H9 (cell line): ENCODE measurements at regions not wholly inside any gene's neighbourhood (a gene's known extent, or its start where the extent isn't known, plus 50 kb on each side); places are given as distances from the start of the nearest gene placed in this dataset.

Experiments
- DNase-seq: peaks from one replicate; pipeline ENCODE4 v3.0.0-alpha.2; 2017
- H2AFZ ChIP-seq: one replicate; pipeline ENCODE4 v1.6.1; 2013; ENCODE audit warnings: mild to moderate bottlenecking, low read length, control low read depth, moderate library complexity
- H2AK5ac ChIP-seq: 2 replicates; pipeline ENCODE4 v1.6.1; 2013; ENCODE audit warnings: low read length, control low read depth, mixed read lengths; ENCODE audit not compliant: insufficient read length
- H2BK120ac ChIP-seq: one replicate; pipeline ENCODE4 v1.6.1; 2013; ENCODE audit warnings: low read depth, mild to moderate bottlenecking, low read length, control low read depth, inconsistent platforms; ENCODE audit not compliant: poor library complexity, severe bottlenecking
- H2BK12ac ChIP-seq: 2 replicates; pipeline ENCODE4 v1.6.1; 2013; ENCODE audit warnings: low read length, control low read depth, mixed read lengths, low read depth; ENCODE audit not compliant: insufficient read length
- H2BK15ac ChIP-seq: 2 replicates; pipeline ENCODE4 v1.6.1; 2013; ENCODE audit warnings: low read depth, low read length, control low read depth
- H2BK20ac ChIP-seq: one replicate; pipeline ENCODE4 v1.6.1; 2013; ENCODE audit warnings: low read depth, mild to moderate bottlenecking, low read length, control low read depth, inconsistent platforms; ENCODE audit not compliant: poor library complexity, severe bottlenecking
- H2BK5ac ChIP-seq: 2 replicates; pipeline ENCODE4 v1.6.1; 2013; ENCODE audit warnings: low read length, control low read depth, mixed read lengths; ENCODE audit not compliant: insufficient read length
- H3K14ac ChIP-seq: 2 replicates; pipeline ENCODE4 v1.6.1; 2013; ENCODE audit warnings: low read length, control low read depth; ENCODE audit not compliant: insufficient read depth
- H3K18ac ChIP-seq: 2 replicates; pipeline ENCODE4 v1.6.1; 2013; ENCODE audit warnings: low read depth, mild to moderate bottlenecking, mixed read lengths, low read length, control low read depth; ENCODE audit not compliant: insufficient read length
- H3K23ac ChIP-seq: 2 replicates; pipeline ENCODE4 v1.6.1; 2013; ENCODE audit warnings: low read length, control low read depth, mixed read lengths, low read depth; ENCODE audit not compliant: insufficient read length
- H3K23me2 ChIP-seq: 2 replicates; pipeline ENCODE4 v1.6.1; 2013; ENCODE audit warnings: low read depth, mild to moderate bottlenecking, mixed read lengths, low read length, control low read depth; ENCODE audit not compliant: insufficient read length, poor library complexity, severe bottlenecking
- H3K27ac ChIP-seq: 2 replicates; pipeline ENCODE4 v1.5.1; 2013; ENCODE audit warnings: low read length, control low read depth, mixed read lengths, low read depth; ENCODE audit not compliant: insufficient read length
- H3K27me3 ChIP-seq: 2 replicates; pipeline ENCODE4 v1.6.1; 2013; ENCODE audit warnings: low read length, control low read depth, inconsistent platforms; ENCODE audit not compliant: insufficient read depth
- H3K4ac ChIP-seq: 2 replicates; pipeline ENCODE4 v1.6.1; 2013; ENCODE audit warnings: low read depth, mild to moderate bottlenecking, control low read depth, inconsistent platforms, low read length, moderate library complexity
- H3K4me1 ChIP-seq: 2 replicates; pipeline ENCODE4 v1.6.1; 2013; ENCODE audit warnings: low read length, control low read depth, inconsistent platforms; ENCODE audit not compliant: insufficient read depth
- H3K4me2 ChIP-seq: 2 replicates; pipeline ENCODE4 v1.6.1; 2013; ENCODE audit warnings: low read length, control low read depth, mixed read lengths; ENCODE audit not compliant: insufficient read length, insufficient read depth
- H3K56ac ChIP-seq: 2 replicates; pipeline ENCODE4 v1.6.1; 2013; ENCODE audit warnings: low read depth, mild to moderate bottlenecking, mixed read lengths, low read length, control low read depth; ENCODE audit not compliant: insufficient read length
- H3K79me1 ChIP-seq: 2 replicates; pipeline ENCODE4 v1.6.1; 2013; ENCODE audit warnings: low read depth, mild to moderate bottlenecking, moderate library complexity, low read length, control low read depth, inconsistent platforms; ENCODE audit not compliant: insufficient read depth, poor library complexity, severe bottlenecking
- H3K79me2 ChIP-seq: 2 replicates; pipeline ENCODE4 v1.6.1; 2013; ENCODE audit warnings: low read length, control low read depth, inconsistent platforms; ENCODE audit not compliant: insufficient read depth
- H3K9ac ChIP-seq: 2 replicates; pipeline ENCODE4 v1.6.1; 2013; ENCODE audit warnings: low read length, control low read depth, mixed read lengths; ENCODE audit not compliant: insufficient read length; ENCODE audit errors: extremely low read depth
- H3K9me3 ChIP-seq: one replicate; pipeline ENCODE4 v1.6.1; 2013; ENCODE audit warnings: low read depth, low read length, inconsistent platforms; ENCODE audit not compliant: control insufficient read depth
- H3T11ph ChIP-seq: one replicate; pipeline ENCODE4 v1.6.1; 2013; ENCODE audit warnings: mild to moderate bottlenecking, low read length, control low read depth, inconsistent platforms
- H4K20me1 ChIP-seq: one replicate; pipeline ENCODE4 v1.6.1; 2013; ENCODE audit not compliant: control insufficient read depth, insufficient read length, insufficient read depth
- H4K5ac ChIP-seq: 2 replicates; pipeline ENCODE4 v1.6.1; 2013; ENCODE audit warnings: low read depth, mild to moderate bottlenecking, mixed read lengths, low read length, control low read depth; ENCODE audit not compliant: insufficient read length
- H4K8ac ChIP-seq: replicated peaks from 2 replicates; pipeline ENCODE4 v1.6.1; 2013; ENCODE audit warnings: low read length, control low read depth, mixed read lengths, low read depth; ENCODE audit not compliant: insufficient read length
- H4K91ac ChIP-seq: 2 replicates; pipeline ENCODE4 v1.6.1; 2013; ENCODE audit warnings: low read depth, mild to moderate bottlenecking, moderate library complexity, mixed read lengths, low read length, control low read depth; ENCODE audit not compliant: insufficient read length
- H3K27ac Mint-ChIP-seq, 3 experiments: 2 replicates in 2 of 3; 3 replicates in 1 of 3; pipeline ENCODE4 v1.8.0; 2020 to 2021; ENCODE audit warnings: mixed read lengths in 3 of 3, mild to moderate bottlenecking in 1 of 3, moderate library complexity in 1 of 3
- H3K27me3 Mint-ChIP-seq: 2 replicates; pipeline ENCODE4 v1.8.0; 2021; ENCODE audit warnings: low read depth, mild to moderate bottlenecking, moderate library complexity, mixed read lengths
- H3K36me3 Mint-ChIP-seq, 3 experiments: 2 replicates in 2 of 3; 3 replicates in 1 of 3; pipeline ENCODE4 v1.8.0; 2020 to 2021; ENCODE audit warnings: low read depth in 3 of 3, mixed read lengths in 3 of 3; ENCODE audit not compliant: insufficient read depth in 1 of 3
- H3K4me1 Mint-ChIP-seq, 2 experiments: 2 replicates each; pipeline ENCODE4 v1.8.0; 2020; ENCODE audit warnings: mixed read lengths in 2 of 2
- H3K4me3 Mint-ChIP-seq, 2 experiments: 2 replicates in 1 of 2; 3 replicates in 1 of 2; pipeline ENCODE4 v1.8.0; 2020 to 2021; ENCODE audit warnings: mild to moderate bottlenecking in 2 of 2, mixed read lengths in 2 of 2, moderate library complexity in 1 of 2
- H3K9me3 Mint-ChIP-seq, 2 experiments: 2 replicates in 1 of 2; 3 replicates in 1 of 2; pipeline ENCODE4 v1.8.0; 2020; ENCODE audit warnings: mild to moderate bottlenecking in 2 of 2, mixed read lengths in 2 of 2, moderate library complexity in 1 of 2
- WGBS: extraction: QIAGEN DNeasy Blood & Tissue Kit; methylation state at CpG from one replicate; pipeline ENCODE4 v1.1.7; 2013; ENCODE audit warnings: missing lambda C conversion rate, low lambda C conversion rate, mixed read lengths; ENCODE audit not compliant: insufficient read length; ENCODE audit errors: extremely low coverage; 5-methylcytosine and 5-hydroxymethylcytosine counted together
- TF ChIP-seq, protein P1 (sequence below): fragments of 200-600 bp; sonication (generic); conservative IDR thresholded peaks from 3 replicates; pipeline ENCODE4 v1.8.0; 2021; ENCODE audit warnings: antibody characterized with exemption, mild to moderate bottlenecking

DNA sequence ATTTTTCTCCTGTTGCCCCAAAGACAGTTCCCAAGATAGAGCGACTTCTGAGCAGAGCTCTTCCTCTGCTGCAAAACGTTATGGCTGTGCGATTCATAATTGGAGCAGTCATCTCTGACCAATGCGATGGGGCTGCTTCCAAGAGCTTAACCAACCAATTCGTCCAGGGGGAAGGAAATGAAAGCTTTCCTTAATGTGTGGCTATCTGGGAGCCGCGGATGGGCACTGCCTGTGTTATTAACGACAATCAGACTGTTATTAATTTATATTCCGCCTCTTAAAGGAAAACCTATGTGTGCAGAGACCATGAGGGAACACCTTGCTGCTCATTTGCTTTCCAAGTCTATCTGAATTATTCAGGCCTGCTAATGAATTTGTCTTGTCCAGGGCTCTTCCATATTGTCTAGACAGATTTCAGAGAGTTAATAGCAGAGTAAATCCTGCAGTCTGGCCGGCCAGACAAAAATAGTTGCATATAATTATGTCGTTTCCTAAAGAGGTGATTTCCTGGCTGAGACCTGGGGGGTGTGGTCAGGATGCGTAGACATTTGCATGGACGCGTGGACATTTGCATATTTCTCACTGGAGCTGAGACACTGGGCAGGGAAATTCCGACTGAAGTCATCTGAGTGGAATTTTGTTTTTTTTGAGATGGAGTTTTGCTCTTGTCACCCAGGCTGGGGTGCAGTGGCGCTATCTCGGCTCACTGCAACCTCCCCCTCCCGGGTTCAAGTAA lies 135.4 kb downstream of the HMX1 start:
- no peaks in the 10 kb centered on the region for H4K20me1 ChIP-seq
- H3K27me3 Mint-ChIP-seq, result peaks cover 5% of the 10 kb centered on the region
- H4K8ac ChIP-seq, result no peak overlapping the region
- DNase-seq, result no peak
- H3K23ac ChIP-seq, result no peak overlapping the region
- no peaks in the 10 kb centered on the region for H3K4me1 ChIP-seq
- H3K4me1 Mint-ChIP-seq, result peaks cover 4 to 14% of the 10 kb centered on the region in 2 experiments; a peak in 3 of 4 replicates
- no peak overlapping the region for H3K9ac ChIP-seq
- TF ChIP-seq, protein P1, sequence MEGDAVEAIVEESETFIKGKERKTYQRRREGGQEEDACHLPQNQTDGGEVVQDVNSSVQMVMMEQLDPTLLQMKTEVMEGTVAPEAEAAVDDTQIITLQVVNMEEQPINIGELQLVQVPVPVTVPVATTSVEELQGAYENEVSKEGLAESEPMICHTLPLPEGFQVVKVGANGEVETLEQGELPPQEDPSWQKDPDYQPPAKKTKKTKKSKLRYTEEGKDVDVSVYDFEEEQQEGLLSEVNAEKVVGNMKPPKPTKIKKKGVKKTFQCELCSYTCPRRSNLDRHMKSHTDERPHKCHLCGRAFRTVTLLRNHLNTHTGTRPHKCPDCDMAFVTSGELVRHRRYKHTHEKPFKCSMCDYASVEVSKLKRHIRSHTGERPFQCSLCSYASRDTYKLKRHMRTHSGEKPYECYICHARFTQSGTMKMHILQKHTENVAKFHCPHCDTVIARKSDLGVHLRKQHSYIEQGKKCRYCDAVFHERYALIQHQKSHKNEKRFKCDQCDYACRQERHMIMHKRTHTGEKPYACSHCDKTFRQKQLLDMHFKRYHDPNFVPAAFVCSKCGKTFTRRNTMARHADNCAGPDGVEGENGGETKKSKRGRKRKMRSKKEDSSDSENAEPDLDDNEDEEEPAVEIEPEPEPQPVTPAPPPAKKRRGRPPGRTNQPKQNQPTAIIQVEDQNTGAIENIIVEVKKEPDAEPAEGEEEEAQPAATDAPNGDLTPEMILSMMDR, result no peak
- no peak overlapping the region for H3T11ph ChIP-seq
- H3K79me1 ChIP-seq, result no peaks in the 10 kb centered on the region
- no peak overlapping the region for H3K4ac ChIP-seq
- no peak overlapping the region for H2AFZ ChIP-seq
- H3K9me3 ChIP-seq, result no peaks in the 10 kb centered on the region
- H2BK120ac ChIP-seq, result no peak overlapping the region
- no peak overlapping the region for H4K91ac ChIP-seq
- peaks cover 18 to 24% of the 10 kb centered on the region in 2 experiments for H3K9me3 Mint-ChIP-seq
- no peak overlapping the region for H2AK5ac ChIP-seq
- H3K27ac ChIP-seq, result no peak overlapping the region
- no peak overlapping the region for H3K56ac ChIP-seq
- H3K14ac ChIP-seq, result no peak overlapping the region
- no peak overlapping the region; a peak in 1 of 7 replicates for H3K27ac Mint-ChIP-seq
- H3K36me3 Mint-ChIP-seq, result peaks cover 0 to 13% (median 2%) of the 10 kb centered on the region in 3 experiments; a peak in 4 of 7 replicates
- H2BK5ac ChIP-seq, result no peak overlapping the region
- H3K4me2 ChIP-seq, result no peak overlapping the region
- no peaks in the 10 kb centered on the region for H3K79me2 ChIP-seq
- H3K27me3 ChIP-seq, result no peaks in the 10 kb centered on the region
- no peak overlapping the region for H2BK12ac ChIP-seq
- WGBS, result no CpG with 5 or more reads among the region's 18 CpGs
- no peak overlapping the region for H2BK20ac ChIP-seq
- H3K18ac ChIP-seq, result no peak overlapping the region
- H2BK15ac ChIP-seq, result no peak overlapping the region
- no peak overlapping the region for H3K4me3 Mint-ChIP-seq
- no peaks in the 10 kb centered on the region for H3K23me2 ChIP-seq
- no peak overlapping the region for H4K5ac ChIP-seq
